GM12878 (cell line): ENCODE measurements at regions not wholly inside any gene's neighbourhood (a gene's known extent, or its start where the extent isn't known, plus 50 kb on each side); places are given as distances from the start of the nearest gene placed in this dataset.

Experiments used
- ATF7 ChIP-seq: fragments of 450-650 bp; IDR thresholded peaks from 2 replicates; pipeline ENCODE4 v1.6.1; 2016; ENCODE audit warnings: low read depth, mild to moderate bottlenecking
- BACH1 ChIP-seq: fragments of 450-650 bp; IDR thresholded peaks from 2 replicates; pipeline ENCODE4 v1.6.1; 2017; ENCODE audit warnings: mild to moderate bottlenecking, borderline replicate concordance
- CHD4 ChIP-seq: fragments of 200-600 bp; sonication (generic); IDR thresholded peaks from 2 replicates; pipeline ENCODE4 v1.6.1; 2016; ENCODE audit warnings: mild to moderate bottlenecking
- CTCF ChIP-seq, 3 experiments: IDR thresholded peaks in 2 of 3; conservative IDR thresholded peaks in 1 of 3; 2 replicates each; pipeline ENCODE4 v1.5.1; 2011; ENCODE audit warnings: low read depth in 3 of 3, low read length in 3 of 3, mild to moderate bottlenecking in 3 of 3, control low read depth in 2 of 3, moderate library complexity in 2 of 3, inconsistent platforms in 1 of 3, mixed read lengths in 1 of 3; ENCODE audit not compliant: control insufficient read depth in 2 of 3, insufficient read depth in 1 of 3; ENCODE audit errors: extremely low read depth in 1 of 3
- EED ChIP-seq: sonication (generic); IDR thresholded peaks from 2 replicates; pipeline ENCODE4 v1.6.1; 2016; ENCODE audit warnings: antibody characterized with exemption, low read depth
- GATAD2B ChIP-seq: fragments of 450-650 bp; conservative IDR thresholded peaks from 2 replicates; pipeline ENCODE4 v1.6.1; 2017; ENCODE audit warnings: low read depth, mild to moderate bottlenecking, moderate library complexity
- IRF4 ChIP-seq: IDR thresholded peaks from 2 replicates; pipeline ENCODE4 v1.6.1; 2011; ENCODE audit warnings: low read depth, low read length
- KLF5 ChIP-seq: fragments of 450-650 bp; IDR thresholded peaks from 2 replicates; pipeline ENCODE4 v1.6.1; 2014; ENCODE audit warnings: mild to moderate bottlenecking; ENCODE audit not compliant: partially characterized antibody
- MTA2 ChIP-seq: fragments of 450-650 bp; IDR thresholded peaks from 2 replicates; pipeline ENCODE4 v1.6.1; 2016; ENCODE audit warnings: low read depth, mild to moderate bottlenecking, moderate library complexity
- NFIC ChIP-seq: IDR thresholded peaks from 2 replicates; pipeline ENCODE4 v1.6.1; 2012; ENCODE audit warnings: low read depth, mild to moderate bottlenecking, inconsistent platforms, low read length, moderate library complexity
- NFXL1 ChIP-seq: fragments of 450-650 bp; IDR thresholded peaks from 2 replicates; pipeline ENCODE4 v1.6.1; 2017; ENCODE audit warnings: antibody characterized with exemption, mild to moderate bottlenecking, borderline replicate concordance
- NR2C1 ChIP-seq: fragments of 450-650 bp; IDR thresholded peaks from 2 replicates; pipeline ENCODE4 v1.6.1; 2017; ENCODE audit warnings: antibody characterized with exemption, mild to moderate bottlenecking, moderate library complexity
- POLR2A ChIP-seq: IDR thresholded peaks from 2 replicates; pipeline ENCODE4 v1.6.1; 2011; ENCODE audit warnings: low read depth, mild to moderate bottlenecking, low read length
- POLR2AphosphoS2 ChIP-seq: IDR thresholded peaks from 2 replicates; pipeline ENCODE4 v1.6.1; 2011; ENCODE audit warnings: low read depth, mild to moderate bottlenecking, low read length, improper control_type of control experiment, moderate library complexity
- RAD51 ChIP-seq: fragments of 450-650 bp; IDR thresholded peaks from 2 replicates; pipeline ENCODE4 v1.6.1; 2016; ENCODE audit warnings: moderate library complexity, mild to moderate bottlenecking, inconsistent platforms
- RCOR1 ChIP-seq: conservative IDR thresholded peaks from 2 replicates; pipeline ENCODE4 v1.6.1; 2012; ENCODE audit warnings: low read depth, low read length, improper control_type of control experiment
- SKIL ChIP-seq: fragments of 450-650 bp; IDR thresholded peaks from 2 replicates; pipeline ENCODE4 v1.6.1; 2017; ENCODE audit warnings: mild to moderate bottlenecking, low read depth, inconsistent platforms; ENCODE audit not compliant: poor library complexity, severe bottlenecking
- SP1 ChIP-seq: IDR thresholded peaks from one replicate; pipeline ENCODE4 v1.6.1; 2011; ENCODE audit warnings: low read depth, low read length
- SUPT20H ChIP-seq: IDR thresholded peaks from 2 replicates; pipeline ENCODE4 v1.6.1; 2011; ENCODE audit warnings: low read depth, mild to moderate bottlenecking, low read length, moderate library complexity, borderline replicate concordance; ENCODE audit not compliant: control insufficient read depth
- TBL1XR1 ChIP-seq: IDR thresholded peaks from 2 replicates; pipeline ENCODE4 v1.6.1; 2012; ENCODE audit warnings: low read depth, low read length, improper control_type of control experiment
- TCF12 ChIP-seq: IDR thresholded peaks from 2 replicates; pipeline ENCODE4 v1.6.1; 2011; ENCODE audit warnings: low read depth, mild to moderate bottlenecking, low read length
- ZBTB4 ChIP-seq: fragments of 450-650 bp; formaldehyde crosslinking; IDR thresholded peaks from 2 replicates; pipeline ENCODE4 v1.4.0; 2022; ENCODE audit warnings: mild to moderate bottlenecking, moderate library complexity
- TF ChIP-seq, protein P1 (sequence below): fragments of 150-350 bp; IDR thresholded peaks from 2 replicates; pipeline ENCODE4 v1.6.1; 2014; ENCODE audit warnings: mild to moderate bottlenecking, low read depth, low read length

DNA sequence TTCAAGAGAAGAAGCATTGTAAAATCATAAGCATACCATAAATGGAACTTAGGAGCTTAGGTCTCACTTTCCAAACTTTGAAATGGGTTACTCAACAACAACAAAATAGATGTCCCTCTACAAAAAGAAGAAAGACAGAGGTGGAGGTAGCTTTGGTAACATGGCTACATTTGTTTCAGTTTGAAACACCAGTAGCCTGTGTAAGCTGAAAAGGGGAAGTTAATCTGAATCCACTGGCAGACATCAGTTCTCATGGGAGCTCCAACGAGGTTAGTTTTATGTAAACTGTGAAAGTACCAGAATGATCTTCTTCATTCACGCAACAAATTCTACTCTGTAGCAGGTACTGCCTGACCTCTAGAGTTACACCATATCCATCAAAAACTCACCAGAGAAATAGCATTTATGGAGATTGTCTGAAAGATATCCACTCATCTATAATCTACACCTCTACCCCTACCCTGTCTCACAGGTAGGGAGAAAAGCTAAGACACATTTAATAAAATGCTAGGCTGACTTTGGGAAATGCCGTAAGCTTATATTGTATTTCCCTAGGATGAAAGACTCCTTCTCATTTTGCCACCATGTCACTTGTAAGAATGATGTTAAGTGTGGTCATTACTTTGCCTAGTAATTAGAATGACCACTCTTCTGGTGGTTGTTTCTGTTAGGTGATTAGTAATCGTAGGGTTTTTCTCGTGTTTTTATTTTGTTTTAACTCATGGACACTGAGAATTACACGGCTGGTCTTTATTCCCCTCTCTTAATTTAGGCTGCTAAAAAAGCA, 224.1 kb downstream of the ASCL1 start (continued):
- TF ChIP-seq SKIL, result peak; percentile 92
- TF ChIP-seq, protein P1, sequence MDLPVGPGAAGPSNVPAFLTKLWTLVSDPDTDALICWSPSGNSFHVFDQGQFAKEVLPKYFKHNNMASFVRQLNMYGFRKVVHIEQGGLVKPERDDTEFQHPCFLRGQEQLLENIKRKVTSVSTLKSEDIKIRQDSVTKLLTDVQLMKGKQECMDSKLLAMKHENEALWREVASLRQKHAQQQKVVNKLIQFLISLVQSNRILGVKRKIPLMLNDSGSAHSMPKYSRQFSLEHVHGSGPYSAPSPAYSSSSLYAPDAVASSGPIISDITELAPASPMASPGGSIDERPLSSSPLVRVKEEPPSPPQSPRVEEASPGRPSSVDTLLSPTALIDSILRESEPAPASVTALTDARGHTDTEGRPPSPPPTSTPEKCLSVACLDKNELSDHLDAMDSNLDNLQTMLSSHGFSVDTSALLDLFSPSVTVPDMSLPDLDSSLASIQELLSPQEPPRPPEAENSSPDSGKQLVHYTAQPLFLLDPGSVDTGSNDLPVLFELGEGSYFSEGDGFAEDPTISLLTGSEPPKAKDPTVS, result 0 out of 2 replicates have a peak, but pooled peaks have one; percentile 72
- peak; percentile 58; the same call in 1 of the 2 replicates for TF ChIP-seq BACH1
- TF ChIP-seq CHD4, result no peak
- TF ChIP-seq TBL1XR1, result no peak
- no peak for TF ChIP-seq KLF5
- TF ChIP-seq EED, result peak; percentile 54
- TF ChIP-seq TCF12, result no peak
- no peak for TF ChIP-seq NFXL1
- no peak for TF ChIP-seq NR2C1
- peak; percentile 79; the same call in 1 of the 2 replicates for TF ChIP-seq NFIC
- no peak for TF ChIP-seq GATAD2B
- TF ChIP-seq IRF4, result peak; percentile 68; the same call in 1 of the 2 replicates
- TF ChIP-seq MTA2, result peak; percentile 72
- no peak for TF ChIP-seq ZBTB4 (CRISPR knock-in tag)
- no peak for TF ChIP-seq POLR2A
- TF ChIP-seq ATF7, result no peak; the same call in none of the 2 replicates
- peak in 2 of 3 experiments; percentile 6 to 49; a peak in 2 of 6 replicates for TF ChIP-seq CTCF (IDR thresholded peaks at IDR 0.05 in 2 of 3, conservative IDR thresholded peaks at IDR 0.05 in 1 of 3; ENCODE audit: control insufficient read depth in 2 of 3, extremely low read depth in 1 of 3, insufficient read depth in 1 of 3, low read depth in 3 of 3, low read length in 3 of 3)
- TF ChIP-seq RAD51, result peak; percentile 26; the same call in 1 of the 2 replicates
- no peak for TF ChIP-seq SP1
- TF ChIP-seq RCOR1, result 0 out of 2 replicates have a peak, but pooled peaks have one; percentile 68
- no peak for TF ChIP-seq SUPT20H
- TF ChIP-seq POLR2AphosphoS2, result no peak
